ENCODE measurements at regions not wholly inside any gene's neighbourhood (a gene's known extent, or its start where the extent isn't known, plus 50 kb on each side); places are given as distances from the start of the nearest gene placed in this dataset.

DNA sequence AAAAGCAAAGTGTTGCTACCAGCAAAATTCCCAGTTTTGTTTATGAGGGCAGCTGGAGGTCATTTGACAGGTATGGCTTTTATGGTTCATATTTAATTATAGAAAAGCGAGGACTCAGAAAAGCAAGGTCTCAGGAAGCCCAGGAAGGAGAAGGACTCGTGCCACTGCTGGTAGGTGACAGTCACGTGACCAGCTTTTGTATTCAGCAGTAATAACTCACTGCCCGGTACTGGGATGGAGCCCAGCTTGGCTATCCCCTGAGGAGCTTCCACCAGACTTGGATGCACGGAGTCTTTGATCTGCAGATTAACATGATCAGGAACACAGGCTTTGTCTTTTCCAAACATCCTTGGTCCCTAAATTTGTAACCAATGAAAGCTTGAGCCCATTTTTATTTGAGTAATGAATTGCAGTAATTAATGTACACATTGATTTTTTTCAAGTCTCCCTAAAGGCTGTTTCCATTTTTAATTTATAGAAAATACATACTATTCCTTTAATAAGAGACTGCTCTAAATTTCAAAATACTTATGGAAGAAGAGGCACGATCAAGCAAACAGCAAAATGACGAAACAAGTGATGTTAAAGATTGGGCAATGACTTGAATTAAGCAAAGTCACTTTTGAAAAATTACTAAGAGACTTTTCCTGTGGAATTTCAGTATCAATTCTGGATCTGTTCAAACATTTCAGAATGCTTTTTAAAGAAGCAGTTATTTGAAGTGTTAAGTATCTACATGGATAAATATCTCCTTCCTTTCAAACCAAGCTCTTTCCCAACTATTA is 251.7 kb upstream of the HNRNPA3 start:
- H3K36me3 ChIP-seq (replicated peaks in 1 of 2; ENCODE audit: control insufficient read depth in 1 of 2, insufficient read depth in 2 of 2, low read length in 2 of 2): no peaks in the 10 kb centered on the region
- ChIA-PET POLR2A (no interaction called here), CTCF (ENCODE audit: low intra/inter-chr PET ratio, low total read pairs) (no interaction called here)
- no peak overlapping the region for H3K4me3 ChIP-seq (replicated peaks in 1 of 3; ENCODE audit: insufficient read depth in 1 of 3, low read depth in 2 of 3, low read length in 3 of 3)
- intact Hi-C loops (cut with micrococcal nuclease; ENCODE audit: unreplicated experiment): no loop called here
- no peak for FAIRE-seq
- TF ChIP-seq, protein P1, sequence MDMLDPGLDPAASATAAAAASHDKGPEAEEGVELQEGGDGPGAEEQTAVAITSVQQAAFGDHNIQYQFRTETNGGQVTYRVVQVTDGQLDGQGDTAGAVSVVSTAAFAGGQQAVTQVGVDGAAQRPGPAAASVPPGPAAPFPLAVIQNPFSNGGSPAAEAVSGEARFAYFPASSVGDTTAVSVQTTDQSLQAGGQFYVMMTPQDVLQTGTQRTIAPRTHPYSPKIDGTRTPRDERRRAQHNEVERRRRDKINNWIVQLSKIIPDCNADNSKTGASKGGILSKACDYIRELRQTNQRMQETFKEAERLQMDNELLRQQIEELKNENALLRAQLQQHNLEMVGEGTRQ (IDR thresholded peaks at IDR 0.05; ENCODE audit: low read depth, low read length): peak; percentile 81
- TF ChIP-seq, protein P1 (CRISPR knock-in tag; IDR thresholded peaks at IDR 0.05; ENCODE audit: borderline replicate concordance): no peak
- TF ChIP-seq RAD51 (IDR thresholded peaks at IDR 0.05; ENCODE audit: borderline replicate concordance): peak; percentile 82
- TF ChIP-seq NFE2L2 (IDR thresholded peaks at IDR 0.05; ENCODE audit: low read length): no peak
- no peak for TF ChIP-seq ZNF879 (CRISPR knock-in tag; IDR thresholded peaks at IDR 0.05)
- TF ChIP-seq CEBPB (IDR thresholded peaks at IDR 0.05; ENCODE audit: borderline replicate concordance, low read depth, low read length): peak; percentile 36; the same call in 1 of the 2 replicates
- H2AFZ ChIP-seq (ENCODE audit: low read length): no peak overlapping the region
- H3K79me2 ChIP-seq (ENCODE audit: insufficient read depth, low read length): no peaks in the 10 kb centered on the region
- peaks cover 0 to 10% of the 10 kb centered on the region in 2 experiments; a peak in 2 of 5 replicates for H3K27me3 ChIP-seq (ENCODE audit: control insufficient read depth in 1 of 2, insufficient read depth in 2 of 2, low read length in 2 of 2)
- WGBS (ENCODE audit: low lambda C conversion rate): 7% methylated on average over 7 of the region's 7 CpGs
- no peak for DNase-seq (ENCODE audit: low spot score)
- H3K9ac ChIP-seq (ENCODE audit: insufficient read depth, low read depth, low read length): no peak overlapping the region
- no peaks in the 10 kb centered on the region for H3K4me1 ChIP-seq (ENCODE audit: insufficient read depth, low read length)
- H4K20me1 ChIP-seq (ENCODE audit: insufficient read depth, low read length): no peaks in the 10 kb centered on the region
- BruUV-seq (replicated peaks): no TSS peak
- in situ Hi-C loops (cut with HindIII; ENCODE audit: extremely low pct_ligation_motif_present, low pct_unique_long_range_greater_than_20kb): no loop called here
- H3K9me3 ChIP-seq (ENCODE audit: low read length): no peaks in the 10 kb centered on the region
- no peak overlapping the region for H3K4me2 ChIP-seq (ENCODE audit: low read depth, low read length)
- no peak for ATAC-seq
- no peak overlapping the region for H3K27ac ChIP-seq (ENCODE audit: extremely low read length, insufficient read depth, low read length)

Measured in HepG2 (cell line).